ENCODE measurements at regions not wholly inside any gene's neighbourhood (a gene's known extent, or its start where the extent isn't known, plus 50 kb on each side); places are given as distances from the start of the nearest gene placed in this dataset.

DNA sequence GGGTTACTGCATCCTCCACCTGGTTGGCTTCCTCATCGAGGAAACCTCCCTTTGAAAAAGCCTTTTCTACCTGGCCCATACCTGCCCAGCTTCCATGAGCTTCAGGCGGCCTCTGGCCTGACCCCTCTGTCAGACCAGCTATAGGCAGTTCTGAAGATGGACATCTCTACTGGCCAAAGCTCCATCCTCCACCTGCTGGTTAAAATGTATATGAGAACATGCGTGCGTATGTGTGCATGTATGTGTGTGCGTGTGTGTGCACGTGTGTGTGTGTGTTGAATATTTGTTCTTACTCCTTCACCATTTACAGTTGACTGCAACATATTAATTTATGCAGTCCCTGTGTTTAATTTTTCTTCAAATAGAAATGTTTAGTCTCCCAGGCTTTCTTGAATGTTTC, 642.4 kb upstream of the RAB6C start:
- Mint-ChIP-seq H3K4me3 (no peak overlapping the region), H3K36me3 (no peaks in the 10 kb centered on the region)

DNA sequence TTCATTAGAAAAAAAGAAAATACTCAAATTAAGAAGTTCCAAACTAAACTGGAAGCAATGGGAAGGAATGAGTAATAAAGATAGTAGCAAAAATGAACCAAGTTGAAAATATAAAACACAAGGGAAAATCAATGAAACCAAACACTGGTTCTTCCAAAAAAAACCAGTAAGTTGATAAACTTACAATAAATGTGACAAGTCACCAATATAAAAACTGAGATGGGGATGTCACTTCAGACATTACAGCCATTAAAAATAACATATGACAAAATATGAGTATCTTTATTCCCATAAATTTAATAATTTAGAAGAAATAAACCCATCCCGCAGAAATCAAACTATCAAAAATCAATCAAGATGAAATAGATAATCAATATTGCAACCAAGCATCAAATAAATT, 633.9 kb upstream of the RAB6C start:
- no peak for DNase-seq
- no peaks in the 10 kb centered on the region for H3K4me1 Mint-ChIP-seq

More for the DNA sequence above, 642.4 kb upstream of the RAB6C start:
- H3K27me3 Mint-ChIP-seq (ENCODE audit: low read depth in 3 of 3) = peaks cover 0 to 3% (median 0%) of the 10 kb centered on the region in 3 donors
- no peak for DNase-seq
- peaks cover 0 to 12% (median 2%) of the 10 kb centered on the region in 6 donors for H3K9me3 Mint-ChIP-seq
- no peaks in the 10 kb centered on the region for H3K4me1 Mint-ChIP-seq
- no peak overlapping the region for H3K27ac Mint-ChIP-seq

DNA sequence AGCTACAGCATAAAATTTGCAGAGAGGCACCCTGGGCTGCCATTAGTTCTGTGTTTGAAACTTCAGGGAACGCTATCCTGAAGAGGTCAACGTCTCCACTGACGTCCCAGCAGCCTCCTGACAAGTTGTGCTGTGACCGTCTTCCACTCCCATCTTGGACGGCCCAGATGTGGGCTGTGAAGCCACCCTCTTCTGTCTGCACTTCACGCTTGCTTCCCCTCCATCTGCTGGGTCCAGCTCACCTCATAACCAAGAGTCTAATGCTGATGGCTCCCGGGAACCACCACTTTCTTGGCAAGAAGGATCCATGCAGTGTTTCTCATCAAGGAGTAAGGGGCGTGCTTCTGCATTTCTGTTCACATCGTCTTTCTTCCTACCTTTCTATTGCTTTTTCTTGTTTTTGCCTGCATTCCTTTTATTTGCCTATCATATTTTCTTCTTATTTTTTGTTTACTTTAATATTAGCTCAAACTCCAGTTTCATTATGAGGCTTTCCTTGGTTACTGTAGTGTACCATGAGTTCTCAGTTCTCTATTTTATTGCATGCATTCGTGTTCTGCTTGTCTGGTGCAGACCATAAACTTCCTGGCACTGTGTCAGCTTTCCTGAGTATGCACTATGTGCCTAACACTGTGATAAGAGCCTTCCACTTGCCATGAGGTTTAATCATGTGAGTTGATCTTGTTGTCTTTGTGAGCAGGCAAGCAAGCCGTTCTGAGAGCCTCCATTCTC, 631.8 kb upstream of the RAB6C start:
- Mint-ChIP-seq H3K36me3 (no peaks in the 10 kb centered on the region), H3K27ac (no peak overlapping the region), H3K9me3 (peaks cover 0 to 12% (median 3%) of the 10 kb centered on the region in 6 donors), H3K4me3 (no peak overlapping the region), H3K27me3 (ENCODE audit: low read depth in 3 of 3) (peaks cover 0 to 3% (median 2%) of the 10 kb centered on the region in 3 donors), H3K4me1 (no peaks in the 10 kb centered on the region)
- DNase-seq = no peak

More for the DNA sequence above, 633.9 kb upstream of the RAB6C start:
- peaks cover 2 to 13% (median 5%) of the 10 kb centered on the region in 6 donors for H3K9me3 Mint-ChIP-seq
- H3K4me3 Mint-ChIP-seq = no peak overlapping the region
- H3K36me3 Mint-ChIP-seq = no peaks in the 10 kb centered on the region
- peaks cover 2 to 3% (median 3%) of the 10 kb centered on the region in 3 donors for H3K27me3 Mint-ChIP-seq (ENCODE audit: low read depth in 3 of 3)
- H3K27ac Mint-ChIP-seq = no peak overlapping the region

DNA sequence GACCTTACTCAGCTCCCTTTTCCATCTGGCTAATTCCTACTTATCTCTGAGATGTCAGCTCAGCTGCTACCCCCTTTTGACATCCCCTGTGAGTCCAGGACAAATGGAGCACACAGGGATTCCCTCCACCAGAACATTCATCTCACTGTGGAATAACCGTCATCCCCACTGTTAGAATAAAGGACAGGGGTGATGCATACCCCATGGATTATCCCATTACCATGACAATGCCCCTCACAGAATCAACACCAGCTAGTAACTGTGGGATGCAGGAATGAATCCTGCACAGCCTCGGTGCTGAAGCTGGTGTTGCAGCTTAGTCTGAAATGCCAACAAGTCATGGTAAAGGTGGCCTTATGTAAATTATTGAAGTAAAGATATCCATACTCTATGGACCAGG, 624.8 kb upstream of the RAB6C start:
- Mint-ChIP-seq H3K4me3 (no peak overlapping the region), H3K27ac (no peak overlapping the region), H3K9me3 (peaks cover 0 to 11% (median 3%) of the 10 kb centered on the region in 6 donors), H3K27me3 (ENCODE audit: low read depth in 3 of 3) (peaks cover 0 to 2% (median 0%) of the 10 kb centered on the region in 3 donors), H3K4me1 (no peaks in the 10 kb centered on the region), H3K36me3 (no peaks in the 10 kb centered on the region)
- DNase-seq = no peak

DNA sequence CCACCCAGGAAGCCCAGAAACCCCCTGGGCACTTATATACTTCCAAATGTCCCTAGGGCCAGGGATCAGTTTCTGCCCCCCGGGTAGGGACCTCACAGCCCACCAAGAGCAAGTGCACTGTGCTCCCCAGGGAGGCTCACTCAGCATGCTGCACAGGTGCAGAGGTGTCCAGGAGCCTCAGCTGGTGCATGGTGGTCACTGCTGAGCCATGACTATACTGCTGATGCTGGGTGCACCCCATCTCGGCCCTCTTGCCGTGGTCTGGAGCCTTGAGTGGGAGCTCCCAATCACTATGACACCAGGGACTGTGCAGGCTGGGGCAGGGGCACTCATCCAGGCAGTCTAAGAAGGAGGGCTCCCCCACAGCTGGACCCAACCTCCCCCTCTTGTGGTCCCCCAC, 617.8 kb upstream of the RAB6C start:
- Mint-ChIP-seq H3K36me3 (no peaks in the 10 kb centered on the region), H3K4me1 (no peaks in the 10 kb centered on the region), H3K9me3 (no peaks in the 10 kb centered on the region), H3K27me3 (ENCODE audit: low read depth in 3 of 3) (peaks cover 0 to 2% (median 2%) of the 10 kb centered on the region in 3 donors), H3K4me3 (no peak overlapping the region), H3K27ac (no peak overlapping the region)
- DNase-seq = no peak

DNA sequence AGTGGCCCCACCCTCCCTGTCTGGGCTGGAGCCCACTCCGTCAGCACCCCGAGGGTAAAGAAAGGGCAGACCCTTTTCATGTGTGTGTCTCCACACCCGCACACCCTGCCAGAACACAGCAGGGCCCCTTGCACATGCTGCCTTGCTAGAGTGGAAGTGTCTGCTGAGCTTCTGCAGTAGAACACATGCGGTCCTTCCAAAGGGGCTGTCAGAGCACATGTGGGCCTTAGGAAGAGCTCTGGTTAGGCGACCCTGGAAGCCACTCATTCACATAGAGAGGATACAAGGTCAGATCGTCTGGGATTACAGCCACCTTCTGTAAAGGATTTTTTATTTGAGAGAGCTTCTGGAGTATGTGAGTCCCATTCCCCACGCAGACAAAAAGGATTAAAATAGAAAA, 613.2 kb upstream of the RAB6C start:
- H3K9me3 Mint-ChIP-seq = no peaks in the 10 kb centered on the region
- H3K36me3 Mint-ChIP-seq = no peaks in the 10 kb centered on the region
- no peaks in the 10 kb centered on the region for H3K4me1 Mint-ChIP-seq
- peaks cover 0 to 7% (median 2%) of the 10 kb centered on the region in 3 donors for H3K27me3 Mint-ChIP-seq (ENCODE audit: low read depth in 3 of 3)
- DNase-seq = no peak
- no peak overlapping the region for H3K27ac Mint-ChIP-seq
- no peak overlapping the region for H3K4me3 Mint-ChIP-seq

DNA sequence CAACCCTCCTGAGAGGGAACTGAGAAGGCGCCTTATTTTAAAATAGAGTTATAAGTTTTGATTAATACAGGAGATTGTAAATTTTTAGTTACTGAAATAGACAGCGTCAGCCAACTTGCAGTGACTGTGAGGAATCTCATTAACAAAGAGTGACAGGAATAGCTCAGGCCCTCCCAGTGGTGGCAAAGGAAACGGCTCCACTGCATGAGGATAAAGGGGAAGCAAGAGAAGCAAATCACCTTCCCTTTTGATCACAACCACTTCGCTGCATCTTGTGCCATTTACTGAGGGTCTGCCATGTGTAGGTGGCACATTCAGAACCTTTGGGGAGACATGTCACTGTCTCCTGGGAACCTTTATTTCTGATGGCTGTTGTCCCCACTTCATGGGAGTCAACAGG, 612.4 kb upstream of the RAB6C start:
- no peak overlapping the region for H3K27ac Mint-ChIP-seq

DNA sequence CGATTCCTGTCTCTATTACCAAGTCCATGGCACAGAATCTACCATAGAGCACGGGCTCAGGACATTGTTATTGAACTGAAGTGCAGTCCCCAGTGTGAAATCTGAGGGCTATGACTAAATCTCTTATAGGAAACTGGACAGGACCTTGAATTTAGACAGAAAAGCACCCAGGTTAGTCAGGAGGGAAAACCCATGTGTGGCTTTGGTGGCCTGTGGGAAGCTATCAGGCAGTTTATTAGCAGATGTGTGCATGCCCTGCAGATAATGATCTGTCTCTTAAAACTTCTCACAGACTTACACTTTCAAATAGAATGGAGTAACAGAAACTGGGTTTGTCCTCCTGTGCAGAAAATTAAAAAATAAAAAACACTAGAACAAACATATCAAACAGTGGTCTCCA, 610.0 kb upstream of the RAB6C start:
- H3K27ac Mint-ChIP-seq = no peak overlapping the region
- H3K4me1 Mint-ChIP-seq = no peaks in the 10 kb centered on the region
- no peaks in the 10 kb centered on the region for H3K9me3 Mint-ChIP-seq
- DNase-seq = no peak
- H3K27me3 Mint-ChIP-seq (ENCODE audit: low read depth in 3 of 3) = peaks cover 0 to 7% (median 2%) of the 10 kb centered on the region in 3 donors
- H3K36me3 Mint-ChIP-seq = no peaks in the 10 kb centered on the region
- H3K4me3 Mint-ChIP-seq = no peak overlapping the region

More for the DNA sequence above, 612.4 kb upstream of the RAB6C start:
- Mint-ChIP-seq H3K36me3 (no peaks in the 10 kb centered on the region), H3K4me1 (no peaks in the 10 kb centered on the region), H3K4me3 (no peak overlapping the region), H3K27me3 (ENCODE audit: low read depth in 3 of 3) (peaks cover 0 to 7% (median 2%) of the 10 kb centered on the region in 3 donors), H3K9me3 (no peaks in the 10 kb centered on the region)
- DNase-seq = no peak

DNA sequence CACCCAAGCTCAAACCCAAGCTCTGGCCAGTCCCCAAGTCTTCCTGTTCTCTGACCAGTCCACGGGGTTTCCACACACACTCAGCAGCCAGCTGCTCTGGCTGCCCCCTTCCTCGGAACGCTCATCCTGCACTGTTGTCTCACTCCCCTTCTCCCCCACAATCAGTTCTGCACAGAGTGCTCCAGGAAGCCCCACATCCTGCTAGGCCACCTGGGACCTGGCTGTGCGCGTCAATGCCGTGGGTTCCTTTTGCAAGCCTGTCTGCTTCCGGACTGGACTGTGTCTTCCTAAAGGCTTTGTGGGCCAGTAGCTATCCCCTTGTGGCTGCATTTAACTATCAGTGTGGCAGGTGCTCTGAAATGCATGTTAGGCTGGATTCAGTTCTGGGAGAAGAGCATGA, 605.0 kb upstream of the RAB6C start:
- peaks cover 0 to 2% (median 0%) of the 10 kb centered on the region in 6 donors for H3K9me3 Mint-ChIP-seq
- no peak for DNase-seq
- no peak overlapping the region for H3K27ac Mint-ChIP-seq
- no peaks in the 10 kb centered on the region for H3K4me1 Mint-ChIP-seq
- no peaks in the 10 kb centered on the region for H3K36me3 Mint-ChIP-seq
- H3K27me3 Mint-ChIP-seq (ENCODE audit: low read depth in 3 of 3) = peaks cover 0 to 2% (median 0%) of the 10 kb centered on the region in 3 donors
- H3K4me3 Mint-ChIP-seq = no peak overlapping the region

DNA sequence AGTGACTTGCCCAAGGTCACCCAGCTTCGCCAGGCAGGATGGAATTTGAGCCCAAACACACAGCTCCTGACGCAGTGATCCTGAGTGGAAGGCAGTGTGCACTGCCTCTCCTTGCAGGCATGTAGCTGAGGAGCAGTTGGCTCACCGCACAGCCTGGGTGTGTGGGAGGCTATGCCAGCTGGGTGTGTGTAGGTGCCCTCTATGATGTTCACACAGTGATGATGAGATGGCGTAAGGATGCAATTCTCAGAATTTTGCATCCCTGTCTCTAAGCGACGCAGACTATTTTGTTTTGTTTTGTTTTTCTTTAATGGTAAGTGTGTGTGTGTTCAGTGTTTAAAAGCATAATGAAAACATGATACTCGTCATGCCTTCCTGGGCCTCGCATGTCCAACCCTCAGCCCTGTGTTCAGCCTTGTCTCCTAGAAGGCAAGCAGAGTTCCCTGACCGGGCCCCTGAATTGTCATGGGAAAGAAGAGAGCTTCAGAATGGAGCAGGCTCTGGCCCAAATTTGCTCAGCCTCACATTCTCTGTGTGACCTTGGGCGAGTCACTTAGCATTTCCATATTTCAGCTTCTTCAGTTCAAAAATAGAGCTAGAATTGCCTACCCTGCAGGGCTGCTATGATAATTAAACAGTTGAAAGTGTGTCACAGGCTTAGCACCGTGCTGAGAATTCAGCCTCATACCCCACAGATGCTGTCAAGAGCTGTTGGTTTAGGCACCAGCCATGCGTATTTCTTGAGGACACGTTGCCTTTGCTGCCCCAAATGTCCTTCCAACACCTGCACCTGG, 603.6 kb upstream of the RAB6C start:
- no peaks in the 10 kb centered on the region for H3K36me3 Mint-ChIP-seq
- no peak overlapping the region for H3K27ac Mint-ChIP-seq
- DNase-seq = no peak
- no peak overlapping the region for H3K4me3 Mint-ChIP-seq
- H3K4me1 Mint-ChIP-seq = no peaks in the 10 kb centered on the region
- peaks cover 0 to 4% (median under 1%) of the 10 kb centered on the region in 6 donors for H3K9me3 Mint-ChIP-seq
- peaks cover 0 to 2% (median 0%) of the 10 kb centered on the region in 3 donors for H3K27me3 Mint-ChIP-seq (ENCODE audit: low read depth in 3 of 3)

DNA sequence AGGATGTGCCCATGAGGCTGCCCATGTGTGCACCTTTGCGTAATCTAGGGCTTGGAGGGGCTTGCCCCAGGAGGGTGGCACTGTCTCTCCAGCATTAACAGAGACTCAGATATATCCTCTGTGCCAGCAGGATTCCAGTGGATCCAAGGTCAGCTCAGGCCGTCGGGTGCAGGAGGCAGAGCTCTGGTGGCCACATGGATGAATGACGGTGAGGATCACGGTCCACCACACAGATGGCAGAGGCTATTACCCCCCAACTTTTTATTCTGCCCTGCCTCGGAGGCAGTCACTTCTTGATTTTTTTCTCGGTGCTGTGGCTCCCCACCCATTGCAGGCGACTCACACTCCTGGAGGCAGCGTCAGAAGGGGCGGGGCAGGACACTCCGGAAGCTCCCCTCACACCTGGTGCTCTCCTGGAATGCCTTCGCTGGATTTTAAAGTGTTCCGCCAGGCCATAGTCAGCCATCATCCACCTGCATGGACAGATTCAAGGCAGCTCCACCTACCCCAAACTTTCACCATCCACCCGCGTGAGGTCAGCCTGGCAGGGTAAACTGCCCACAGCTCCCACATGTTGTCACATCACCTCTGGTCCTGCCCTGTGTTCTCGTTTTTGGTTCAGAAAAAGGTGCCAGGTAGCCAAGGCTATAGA, 602.9 kb upstream of the RAB6C start:
- Mint-ChIP-seq H3K4me1 (no peaks in the 10 kb centered on the region), H3K9me3 (peaks cover 0 to 4% (median 3%) of the 10 kb centered on the region in 6 donors), H3K27ac (no peak overlapping the region), H3K36me3 (no peaks in the 10 kb centered on the region), H3K27me3 (ENCODE audit: low read depth in 3 of 3) (no peaks in the 10 kb centered on the region), H3K4me3 (no peak overlapping the region)
- DNase-seq = no peak

DNA sequence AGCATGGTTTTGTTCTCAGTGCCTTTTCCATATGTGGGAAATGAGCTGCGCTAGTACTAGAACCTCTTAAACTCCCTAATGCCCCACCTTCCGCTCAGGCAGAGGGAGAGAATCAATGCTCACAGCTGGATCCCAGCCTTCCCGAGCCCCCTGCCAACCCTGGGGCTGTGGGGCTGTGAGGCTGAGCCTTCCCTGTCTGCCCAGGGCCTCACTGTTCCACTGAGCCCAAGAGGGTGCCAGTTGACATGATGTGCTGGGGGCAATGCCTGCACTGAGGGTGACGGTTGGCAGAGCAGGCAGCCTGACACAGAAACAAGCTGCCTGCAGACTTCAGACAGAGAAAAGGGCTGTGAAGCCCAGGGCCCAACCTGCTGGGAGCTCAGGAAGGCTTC, 602.4 kb upstream of the RAB6C start:
- Mint-ChIP-seq H3K27me3 (ENCODE audit: low read depth in 3 of 3) (no peaks in the 10 kb centered on the region), H3K4me3 (no peak overlapping the region), H3K36me3 (no peaks in the 10 kb centered on the region), H3K27ac (no peak overlapping the region), H3K9me3 (peaks cover 0 to 9% (median 4%) of the 10 kb centered on the region in 6 donors), H3K4me1 (no peaks in the 10 kb centered on the region)
- DNase-seq = no peak

DNA sequence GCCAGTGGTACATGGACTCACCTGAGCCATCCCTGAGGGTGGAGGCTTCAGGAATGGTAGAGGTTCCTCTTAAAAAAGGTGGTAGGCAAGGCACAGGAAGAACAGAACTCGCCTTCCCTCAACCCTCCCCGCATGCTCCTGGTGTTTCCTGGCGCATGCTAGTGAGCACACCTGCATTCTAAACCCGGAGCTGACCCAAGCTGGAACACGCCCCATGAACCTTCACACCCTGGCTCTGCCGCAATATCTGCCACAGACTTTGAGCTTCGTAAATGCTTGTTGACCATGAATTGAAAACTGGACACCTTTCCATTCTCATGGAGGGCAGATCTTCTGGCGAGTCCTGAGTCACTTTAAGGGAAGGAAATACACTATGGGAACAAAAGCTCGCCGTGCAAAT, 601.3 kb upstream of the RAB6C start:
- H3K4me3 Mint-ChIP-seq = no peak overlapping the region

DNA sequence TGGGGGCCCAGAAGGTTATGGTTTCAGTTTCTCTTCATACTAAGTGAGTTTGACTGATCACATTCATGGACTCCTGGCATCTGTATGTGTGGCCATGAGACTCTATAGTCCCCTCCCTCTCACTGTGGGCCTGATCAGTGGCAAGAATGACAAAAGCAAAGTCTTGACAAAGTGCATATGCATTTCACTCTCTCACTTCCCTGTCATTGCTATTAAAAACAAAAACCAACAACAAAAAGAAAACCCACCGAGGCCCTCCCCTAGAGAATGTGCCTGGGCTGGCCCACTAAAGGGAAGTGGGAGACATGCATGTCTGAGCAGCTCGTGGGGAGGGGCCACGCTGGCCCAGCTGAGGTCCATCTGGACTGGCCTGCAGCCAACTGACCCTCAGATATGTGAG, 600.1 kb upstream of the RAB6C start:
- peaks cover 0 to 18% (median 4%) of the 10 kb centered on the region in 6 donors for H3K9me3 Mint-ChIP-seq
- no peaks in the 10 kb centered on the region for H3K27me3 Mint-ChIP-seq (ENCODE audit: low read depth in 3 of 3)
- no peaks in the 10 kb centered on the region for H3K36me3 Mint-ChIP-seq
- H3K4me3 Mint-ChIP-seq = no peak overlapping the region
- no peaks in the 10 kb centered on the region for H3K4me1 Mint-ChIP-seq
- H3K27ac Mint-ChIP-seq = no peak overlapping the region
- DNase-seq = no peak

More for the DNA sequence above, 601.3 kb upstream of the RAB6C start:
- Mint-ChIP-seq H3K36me3 (no peaks in the 10 kb centered on the region), H3K27ac (no peak overlapping the region), H3K4me1 (no peaks in the 10 kb centered on the region), H3K9me3 (peaks cover 0 to 18% (median 4%) of the 10 kb centered on the region in 6 donors), H3K27me3 (ENCODE audit: low read depth in 3 of 3) (no peaks in the 10 kb centered on the region)
- no peak for DNase-seq
